HG02571 (cell line): ENCODE measurements at regions not wholly inside any gene's neighbourhood (a gene's known extent, or its start where the extent isn't known, plus 50 kb on each side); places are given as distances from the start of the nearest gene placed in this dataset.

Experiments used
- ATAC-seq: cut with Tn5 transposase; IDR thresholded peaks from one replicate; pipeline ENCODE4 v1.9.1; 2021; ENCODE audit warnings: mild to moderate bottlenecking, moderate library complexity; ENCODE audit not compliant: unreplicated experiment

DNA sequence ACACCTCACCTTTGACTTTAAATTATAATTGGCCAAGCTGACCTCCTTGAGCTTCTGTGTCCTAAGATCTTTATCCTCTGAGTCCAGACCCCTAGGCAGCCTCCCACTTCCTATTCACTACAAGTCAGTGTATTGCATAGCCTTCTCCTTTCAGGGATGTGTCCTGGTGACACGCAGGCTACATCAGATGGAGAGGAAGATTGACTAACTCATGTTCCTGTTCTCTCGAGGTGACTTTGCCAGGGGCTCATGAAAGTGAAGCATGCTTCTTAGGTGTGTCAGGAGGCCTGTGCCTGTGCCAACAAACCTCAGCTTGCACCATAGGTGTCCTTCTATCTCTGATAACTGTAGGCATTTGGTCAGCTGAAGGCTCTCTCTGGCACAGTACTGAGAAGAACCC, 195.7 kb upstream of the HS3ST1 start:
- no peak for ATAC-seq

DNA sequence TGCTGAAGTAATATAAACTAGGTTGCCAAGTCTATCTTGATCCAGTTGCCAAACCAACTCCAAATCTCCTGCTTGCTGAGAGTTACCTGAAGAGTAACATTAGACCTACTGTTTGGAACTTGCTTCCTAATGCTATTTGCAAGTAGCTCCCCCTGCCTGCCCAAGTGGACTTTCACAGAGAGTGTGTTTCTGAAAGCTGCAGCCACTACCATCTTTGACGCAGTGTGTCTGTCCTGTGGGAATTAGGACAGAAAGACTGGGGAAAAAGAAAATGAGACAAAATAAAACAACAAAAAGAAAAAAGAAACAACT, 195.0 kb upstream of the HS3ST1 start:
- ATAC-seq, result no peak

- ATAC-seq, result no peak
Observed at GRCh38 chr4:11622961-11623725, 194.4 kb upstream of the HS3ST1 start.

DNA sequence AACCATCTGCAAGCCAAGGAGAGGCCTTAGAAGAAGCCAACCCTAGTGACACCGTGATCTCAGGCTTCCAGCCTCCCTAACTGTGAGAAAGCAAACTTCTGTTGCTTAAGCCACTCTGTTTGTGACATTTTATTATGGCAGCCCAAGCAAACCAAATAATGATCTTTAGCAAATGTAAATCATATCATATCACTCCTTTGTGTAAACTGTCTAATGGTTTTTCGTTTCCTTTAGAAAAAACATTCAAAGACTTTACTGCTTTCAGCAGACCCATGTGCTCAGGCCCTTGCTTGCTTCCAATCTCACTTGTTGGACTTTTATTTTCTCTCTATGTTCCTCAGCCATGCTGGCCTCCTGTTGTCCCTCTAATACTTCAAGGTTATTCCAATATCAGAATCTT, 192.2 kb upstream of the HS3ST1 start:
- no peak for ATAC-seq

DNA sequence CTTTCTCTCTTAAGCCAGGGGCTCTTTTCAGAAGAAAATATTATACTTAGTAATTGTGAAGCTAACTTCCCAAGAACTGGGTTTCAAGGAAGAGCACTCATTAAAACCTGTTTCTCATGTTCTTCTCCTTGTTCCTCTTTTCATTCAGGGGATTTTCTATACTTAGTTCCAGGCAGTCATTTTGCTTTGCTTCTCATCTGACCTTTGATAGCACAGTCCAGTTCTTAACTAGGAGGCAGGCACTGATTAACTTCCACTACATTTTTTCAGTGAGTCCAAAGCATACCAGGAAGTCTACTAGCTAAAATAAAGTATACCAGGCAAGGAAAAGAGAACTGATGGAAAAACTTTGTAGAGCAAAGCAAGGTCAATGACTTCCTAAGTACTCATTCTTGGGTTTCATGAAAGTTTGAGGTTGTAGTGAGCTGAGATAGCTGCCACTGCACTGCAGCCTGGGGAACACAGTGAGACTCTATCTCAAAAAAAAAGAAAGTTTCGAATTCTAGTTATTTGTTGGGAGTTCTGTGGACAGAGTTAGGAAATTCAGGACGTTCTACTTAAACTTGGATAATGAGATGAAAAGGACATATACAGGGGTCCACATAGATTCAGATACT, 190.1 kb upstream of the HS3ST1 start:
- ATAC-seq, result no peak

GRCh38 chr4:11616856-11617255, 188.2 kb upstream of the HS3ST1 start:
- ATAC-seq, result no peak

DNA sequence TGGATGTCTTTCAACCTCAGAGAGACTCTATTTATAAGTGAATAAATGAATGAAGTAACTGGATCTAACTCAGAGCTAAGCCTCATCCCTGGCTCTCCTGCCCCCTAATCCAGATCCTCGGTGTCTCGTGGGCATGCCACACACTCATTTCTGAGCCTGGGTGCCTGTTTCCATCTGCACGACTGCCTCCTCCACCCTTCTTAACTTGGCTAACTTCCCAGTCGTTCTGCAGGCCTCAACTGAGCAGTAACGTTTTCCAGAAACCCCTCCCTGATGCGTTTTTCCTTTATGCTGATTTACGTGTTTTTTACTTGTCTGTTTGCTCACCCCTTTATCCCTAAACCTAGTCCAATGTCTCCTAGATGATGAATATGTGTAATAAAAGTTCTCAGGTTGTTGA, 186.9 kb upstream of the HS3ST1 start:
- no peak for ATAC-seq

GRCh38 chr4:11614426-11614825, 185.7 kb upstream of the HS3ST1 start:
- ATAC-seq, result no peak

- ATAC-seq, result no peak
Observed at GRCh38 chr4:11611868-11612267, 183.2 kb upstream of the HS3ST1 start.

GRCh38 chr4:11609751-11610150, 181.1 kb upstream of the HS3ST1 start:
- no peak for ATAC-seq

- ATAC-seq, result no peak
Observed at GRCh38 chr4:11608992-11609391, 180.3 kb upstream of the HS3ST1 start.

- ATAC-seq, result no peak
Observed at GRCh38 chr4:11606078-11606477, 177.4 kb upstream of the HS3ST1 start.

DNA sequence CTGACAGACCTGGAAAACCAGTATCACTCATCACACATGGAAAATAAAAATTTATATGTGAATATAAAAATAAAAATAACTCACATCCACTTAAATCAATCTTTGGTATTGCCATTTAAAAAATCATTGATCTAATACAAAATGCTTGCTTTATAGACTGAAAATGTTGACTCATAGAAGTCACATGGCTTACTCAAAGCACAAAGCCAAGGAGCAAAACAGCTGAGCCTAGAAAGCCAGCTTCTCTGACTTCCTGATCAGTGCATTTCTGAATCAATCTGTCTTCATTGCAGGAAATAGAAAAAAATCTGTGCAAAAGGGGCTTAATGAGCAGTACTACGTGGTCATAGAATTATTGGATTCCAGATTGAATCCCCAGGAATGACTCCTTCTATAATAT, 176.9 kb upstream of the HS3ST1 start:
- no peak for ATAC-seq

GRCh38 chr4:11604821-11605220, 176.1 kb upstream of the HS3ST1 start:
- no peak for ATAC-seq

DNA sequence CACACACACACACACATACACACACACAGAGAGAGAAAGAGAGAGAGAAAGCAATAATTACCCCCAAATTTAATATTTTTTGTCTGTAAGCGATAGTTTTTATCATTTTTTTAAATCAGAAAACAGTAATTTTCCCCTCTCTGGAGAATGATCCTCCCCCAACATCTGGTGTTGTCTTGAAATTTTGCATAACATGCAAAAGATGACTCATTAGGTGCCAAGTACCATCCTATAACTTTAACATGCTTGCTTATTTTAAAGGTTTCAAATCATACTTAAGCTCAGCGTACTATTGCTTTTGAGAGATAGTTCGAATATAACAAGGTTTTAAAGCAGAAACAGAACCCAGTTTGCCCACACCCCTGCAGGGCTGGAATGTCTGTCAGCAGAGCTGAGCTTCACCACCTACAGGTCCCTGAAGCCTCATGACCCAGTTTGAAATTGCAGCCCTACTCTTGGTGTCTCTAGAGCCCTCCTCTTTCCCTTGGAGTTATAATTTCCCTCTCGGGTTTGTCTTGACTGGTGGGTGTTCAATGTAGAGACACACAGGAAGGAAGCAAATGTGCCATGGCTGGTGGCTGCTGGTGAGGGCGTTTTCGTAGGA, 175.0 kb upstream of the HS3ST1 start:
- no peak for ATAC-seq

GRCh38 chr4:11602606-11603340, 174.1 kb upstream of the HS3ST1 start:
- ATAC-seq, result no peak

DNA sequence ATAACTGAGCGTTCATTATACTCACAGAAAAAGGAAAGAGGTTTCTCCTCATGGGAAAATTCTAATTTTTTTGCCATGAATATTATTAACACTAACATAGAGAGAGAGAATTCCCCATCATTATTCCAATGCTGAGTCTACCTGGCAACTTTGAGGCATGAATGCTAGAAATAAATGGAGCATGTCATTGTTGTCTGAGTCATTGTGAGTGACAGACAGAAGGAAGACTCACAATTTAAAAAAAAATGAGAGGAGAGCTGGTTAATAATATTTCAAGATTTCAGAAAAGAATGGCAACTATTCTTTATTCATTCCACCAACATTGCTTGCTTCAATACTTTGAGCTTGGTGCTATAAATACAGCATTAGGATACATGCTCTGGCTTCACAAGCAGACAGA, 170.4 kb upstream of the HS3ST1 start:
- no peak for ATAC-seq

GRCh38 chr4:11598591-11598990, 169.9 kb upstream of the HS3ST1 start:
- ATAC-seq, result no peak

- no peak for ATAC-seq
Observed at GRCh38 chr4:11597506-11597905, 168.8 kb upstream of the HS3ST1 start.

- ATAC-seq, result no peak
Observed at GRCh38 chr4:11596989-11597388, 168.3 kb upstream of the HS3ST1 start.

GRCh38 chr4:11593576-11594116, 165.0 kb upstream of the HS3ST1 start:
- no peak for ATAC-seq

- ATAC-seq, result no peak
Observed at GRCh38 chr4:11592276-11592675, 163.6 kb upstream of the HS3ST1 start.
